ENCODE measurements at regions not wholly inside any gene's neighbourhood (a gene's known extent, or its start where the extent isn't known, plus 50 kb on each side); places are given as distances from the start of the nearest gene placed in this dataset.

- TF ChIP-seq JUND (IDR thresholded peaks at IDR 0.05; ENCODE audit: low read depth) = no peak
- no peak for DNase-seq (ENCODE audit: low read depth in 1 of 2, low spot score in 1 of 2)
- in situ Hi-C loops (cut with HindIII; ENCODE audit: low pct_unique_long_range_greater_than_20kb, low sequenced_read_pairs) = no loop called here
These were observed 200.3 kb upstream of the DIO3 start for GRCh38 chr14:101361044-101361443.

GRCh38 chr14:101361451-101362433 lies 199.6 kb upstream of the DIO3 start:
- DNase-seq (ENCODE audit: low read depth in 1 of 2, low spot score in 1 of 2) = no peak
- no peak for TF ChIP-seq JUND (IDR thresholded peaks at IDR 0.05; ENCODE audit: low read depth)
- in situ Hi-C loops (cut with HindIII; ENCODE audit: low pct_unique_long_range_greater_than_20kb, low sequenced_read_pairs) = no loop called here

- in situ Hi-C loops (cut with HindIII; ENCODE audit: low pct_unique_long_range_greater_than_20kb, low sequenced_read_pairs) = no loop called here
- TF ChIP-seq JUND (IDR thresholded peaks at IDR 0.05; ENCODE audit: low read depth) = no peak
- no peak for DNase-seq (ENCODE audit: low read depth in 1 of 2, low spot score in 1 of 2)
These were observed 198.6 kb upstream of the DIO3 start for GRCh38 chr14:101362529-101363260.

- no peak for TF ChIP-seq JUND (IDR thresholded peaks at IDR 0.05; ENCODE audit: low read depth)
- DNase-seq (ENCODE audit: low read depth in 1 of 2, low spot score in 1 of 2) = no peak
- in situ Hi-C loops (cut with HindIII; ENCODE audit: low pct_unique_long_range_greater_than_20kb, low sequenced_read_pairs) = no loop called here
These were observed 198.1 kb upstream of the DIO3 start for GRCh38 chr14:101363261-101363555.

GRCh38 chr14:101363880-101364391 lies 197.4 kb upstream of the DIO3 start:
- in situ Hi-C loops (cut with HindIII; ENCODE audit: low pct_unique_long_range_greater_than_20kb, low sequenced_read_pairs) = no loop called here
- DNase-seq (ENCODE audit: low read depth in 1 of 2, low spot score in 1 of 2) = no peak
- no peak for TF ChIP-seq JUND (IDR thresholded peaks at IDR 0.05; ENCODE audit: low read depth)

- TF ChIP-seq JUND (IDR thresholded peaks at IDR 0.05; ENCODE audit: low read depth) = no peak
- in situ Hi-C loops (cut with HindIII; ENCODE audit: low pct_unique_long_range_greater_than_20kb, low sequenced_read_pairs) = no loop called here
- DNase-seq (ENCODE audit: low read depth in 1 of 2, low spot score in 1 of 2) = no peak
These were observed 196.6 kb upstream of the DIO3 start for GRCh38 chr14:101364503-101365328.

GRCh38 chr14:101365329-101366158 lies 195.8 kb upstream of the DIO3 start:
- in situ Hi-C loops (cut with HindIII; ENCODE audit: low pct_unique_long_range_greater_than_20kb, low sequenced_read_pairs) = no loop called here

GRCh38 chr14:101367421-101368261 lies 193.7 kb upstream of the DIO3 start:
- DNase-seq (ENCODE audit: low read depth in 1 of 2, low spot score in 1 of 2) = no peak
- no peak for TF ChIP-seq JUND (IDR thresholded peaks at IDR 0.05; ENCODE audit: low read depth)
- in situ Hi-C loops (cut with HindIII; ENCODE audit: low pct_unique_long_range_greater_than_20kb, low sequenced_read_pairs) = no loop called here

More at GRCh38 chr14:101365329-101366158, 195.8 kb upstream of the DIO3 start:
- DNase-seq (ENCODE audit: low read depth in 1 of 2, low spot score in 1 of 2) = no peak
- no peak for TF ChIP-seq JUND (IDR thresholded peaks at IDR 0.05; ENCODE audit: low read depth)

GRCh38 chr14:101368629-101369028 lies 192.7 kb upstream of the DIO3 start:
- no peak for TF ChIP-seq JUND (IDR thresholded peaks at IDR 0.05; ENCODE audit: low read depth)
- DNase-seq (ENCODE audit: low read depth in 1 of 2, low spot score in 1 of 2) = no peak
- in situ Hi-C loops (cut with HindIII; ENCODE audit: low pct_unique_long_range_greater_than_20kb, low sequenced_read_pairs) = no loop called here

- TF ChIP-seq JUND (IDR thresholded peaks at IDR 0.05; ENCODE audit: low read depth) = no peak
- in situ Hi-C loops (cut with HindIII; ENCODE audit: low pct_unique_long_range_greater_than_20kb, low sequenced_read_pairs) = no loop called here
- DNase-seq (ENCODE audit: low read depth in 1 of 2, low spot score in 1 of 2) = no peak
These were observed 191.9 kb upstream of the DIO3 start for GRCh38 chr14:101369194-101369915.
